NCI-H2081 (cell line): ENCODE measurements at regions not wholly inside any gene's neighbourhood (a gene's known extent, or its start where the extent isn't known, plus 50 kb on each side); places are given as distances from the start of the nearest gene placed in this dataset.
A peak's percentile ranks its signal among the peaks of the same experiment; 100 is the strongest.

Source experiments
- DNase-seq, 2 experiments: peaks; one replicate each; lab custom pipeline; 2025; lab: John Stamatoyannopoulos, UW

- no peak for DNase-seq
These were observed 142.0 kb downstream of the PTPN20 start for GRCh38 chr10:47053081-47053798.

- no peak for DNase-seq
These were observed 143.7 kb downstream of the PTPN20 start for GRCh38 chr10:47054974-47055373.

DNA sequence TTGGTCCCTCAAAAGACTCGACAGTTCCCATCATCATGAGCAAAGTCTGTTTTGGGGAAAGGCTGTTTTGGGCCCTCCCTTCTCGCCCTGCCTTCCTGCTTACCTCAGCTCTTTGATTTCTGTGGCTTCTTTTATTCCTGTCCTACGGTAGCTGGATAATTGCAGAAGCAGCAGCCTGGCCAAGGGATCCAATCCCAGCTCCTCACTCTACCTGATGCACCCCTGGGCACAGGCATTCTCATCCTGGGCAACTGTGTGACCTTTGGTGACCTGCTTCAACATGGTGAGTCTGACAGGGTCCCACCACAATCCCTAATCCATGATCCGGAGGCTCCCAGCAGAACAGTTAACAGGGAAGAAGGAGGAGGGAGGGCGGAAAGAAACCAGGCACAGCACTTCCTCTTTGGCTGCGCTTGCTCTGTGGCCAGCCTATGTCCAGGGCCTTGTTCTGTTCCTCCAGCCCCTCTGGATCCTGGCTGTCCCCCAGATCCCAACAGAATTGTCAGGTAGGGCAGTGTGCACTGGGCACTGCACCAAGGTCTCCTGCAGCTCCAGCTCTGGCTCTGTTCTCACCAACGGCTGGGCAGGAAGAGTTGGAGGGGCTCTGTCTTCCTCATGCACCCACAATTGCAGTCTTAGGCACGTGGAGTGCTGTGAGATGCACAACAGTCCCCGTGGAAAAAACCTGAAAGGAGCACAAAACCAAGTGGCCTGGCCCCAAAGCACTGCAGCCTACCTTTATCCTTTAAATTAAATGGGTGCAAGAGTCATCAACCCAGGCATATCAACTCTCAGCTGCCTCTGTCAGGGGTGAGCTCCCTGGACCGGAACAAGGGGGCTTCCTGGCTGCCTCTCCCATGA is 144.4 kb downstream of the PTPN20 start:
- DNase-seq: no peak

GRCh38 chr10:47056247-47056510 is 145.0 kb downstream of the PTPN20 start:
- DNase-seq: no peak

GRCh38 chr10:47057471-47057870 is 146.2 kb downstream of the PTPN20 start:
- DNase-seq: no peak

- no peak for DNase-seq
These were observed 146.9 kb downstream of the PTPN20 start for GRCh38 chr10:47058032-47058702.

DNA sequence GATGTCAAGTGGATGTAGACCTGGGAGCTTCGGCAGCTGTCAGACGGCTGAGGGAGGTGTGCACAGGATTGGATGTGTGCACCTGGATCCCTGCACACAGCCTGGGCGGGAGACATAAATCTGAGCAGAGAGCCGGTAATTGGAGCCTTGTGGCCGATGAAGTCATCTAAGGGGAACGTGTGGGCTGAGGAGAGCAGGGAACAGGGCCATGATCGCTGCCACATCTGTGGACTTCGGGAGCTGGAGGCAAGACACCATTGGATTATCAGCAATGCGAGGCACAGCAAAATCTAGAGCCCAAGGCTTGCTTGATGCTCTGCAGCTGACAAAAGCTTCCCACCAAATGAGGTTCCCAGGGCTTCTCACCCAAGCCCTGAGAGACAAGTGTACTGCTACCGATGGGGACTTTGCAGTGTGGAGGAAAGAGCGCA is 147.7 kb downstream of the PTPN20 start:
- no peak for DNase-seq

DNA sequence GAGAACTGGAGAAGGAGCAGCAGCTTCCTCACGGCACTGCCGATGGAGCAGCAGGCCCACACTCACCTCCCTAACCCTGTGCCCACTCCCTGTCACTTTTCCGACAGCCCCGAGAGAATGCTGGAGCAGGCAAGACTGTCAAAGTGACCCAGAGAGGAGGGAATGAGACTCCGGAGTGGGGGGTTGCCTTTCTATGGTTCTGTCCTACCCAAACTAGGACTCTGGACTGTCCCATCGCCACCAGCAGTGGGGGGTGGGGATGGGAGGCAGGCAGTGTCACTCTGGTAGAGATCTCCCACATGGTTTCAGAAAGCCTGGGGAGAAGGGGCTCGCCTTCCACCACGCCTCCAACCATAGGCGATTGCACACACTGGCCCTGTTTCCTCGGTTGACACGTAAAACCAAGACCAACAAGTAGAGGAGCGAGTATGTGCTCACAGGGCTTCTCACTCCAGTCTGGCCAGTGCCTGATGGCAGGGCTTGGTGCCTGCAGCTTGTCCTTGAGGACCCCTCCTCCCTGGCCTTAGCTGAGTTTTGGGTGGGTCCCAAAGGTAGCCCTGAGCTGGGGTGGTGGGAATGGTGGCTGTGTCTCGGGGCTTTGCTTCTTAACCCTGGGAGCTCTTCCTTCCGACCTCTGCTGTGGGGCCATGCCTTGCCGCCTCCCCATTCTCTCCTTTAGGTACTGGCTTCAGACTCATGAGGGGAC is 148.5 kb downstream of the PTPN20 start:
- DNase-seq: no peak

DNA sequence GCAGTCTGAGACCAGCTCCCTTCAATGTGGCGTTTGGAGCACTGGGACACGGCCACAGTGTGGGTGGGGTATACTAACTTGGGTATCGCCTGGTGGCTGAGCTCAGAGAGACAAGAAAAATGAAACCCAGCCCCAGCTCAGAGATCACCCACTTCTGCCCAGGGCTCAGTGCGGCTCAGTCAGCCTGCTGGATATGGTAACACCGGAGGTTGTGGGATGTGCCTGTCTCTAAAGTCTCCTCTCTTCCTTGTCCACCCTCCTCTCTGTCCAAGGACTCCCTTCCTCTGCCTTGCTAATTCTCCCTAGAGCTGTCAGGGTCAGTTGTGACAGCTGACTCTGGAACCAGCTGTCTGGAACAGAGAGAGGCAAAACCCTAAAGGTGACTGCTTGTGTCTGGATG is 149.1 kb downstream of the PTPN20 start:
- no peak for DNase-seq

DNA sequence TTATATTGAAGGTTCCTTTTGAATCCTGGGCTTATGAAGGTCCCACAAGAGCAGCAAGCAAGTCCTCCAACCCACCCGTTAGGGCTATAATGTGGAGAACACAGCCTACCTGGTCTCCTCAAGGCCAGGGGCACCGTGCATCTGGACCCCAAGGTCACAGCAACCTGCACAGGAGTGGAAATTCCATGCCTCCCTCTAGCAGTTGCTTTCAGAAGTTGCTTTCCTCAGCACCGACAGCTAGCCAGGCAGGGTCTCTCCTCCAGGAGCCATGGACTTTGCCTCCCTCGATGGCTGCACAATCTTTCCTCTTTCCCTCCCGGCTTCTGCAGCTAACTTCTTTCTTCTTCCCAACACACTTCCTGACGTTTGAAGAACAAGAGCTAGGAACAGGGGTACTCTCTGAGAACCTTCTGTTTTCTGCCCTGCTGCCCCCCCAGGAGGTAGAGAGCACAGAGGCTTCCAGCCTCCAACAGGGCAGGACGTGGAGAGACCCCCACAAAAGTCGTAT is 149.8 kb downstream of the PTPN20 start:
- DNase-seq: no peak

DNA sequence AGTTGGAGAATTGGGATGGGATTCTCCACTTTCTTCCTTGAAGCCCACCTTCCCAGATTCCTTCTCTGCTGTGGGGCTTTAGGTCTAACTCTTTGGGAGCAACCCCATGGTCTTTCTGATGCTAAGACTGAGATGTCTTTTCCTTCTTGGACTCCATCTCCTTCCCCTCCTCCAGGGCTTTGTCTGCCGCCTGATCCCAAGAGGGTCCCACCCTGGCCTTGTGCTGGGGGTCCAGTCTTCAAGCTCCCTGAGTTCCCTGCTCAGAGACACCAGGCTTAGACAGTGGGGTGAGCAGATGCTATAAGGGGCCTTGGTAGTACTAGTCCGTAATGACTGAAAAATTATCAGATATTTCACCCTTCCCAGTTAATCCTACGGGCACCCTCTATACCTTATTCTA is 150.5 kb downstream of the PTPN20 start:
- DNase-seq: no peak

GRCh38 chr10:47062441-47063200 is 151.4 kb downstream of the PTPN20 start:
- DNase-seq: no peak

DNA sequence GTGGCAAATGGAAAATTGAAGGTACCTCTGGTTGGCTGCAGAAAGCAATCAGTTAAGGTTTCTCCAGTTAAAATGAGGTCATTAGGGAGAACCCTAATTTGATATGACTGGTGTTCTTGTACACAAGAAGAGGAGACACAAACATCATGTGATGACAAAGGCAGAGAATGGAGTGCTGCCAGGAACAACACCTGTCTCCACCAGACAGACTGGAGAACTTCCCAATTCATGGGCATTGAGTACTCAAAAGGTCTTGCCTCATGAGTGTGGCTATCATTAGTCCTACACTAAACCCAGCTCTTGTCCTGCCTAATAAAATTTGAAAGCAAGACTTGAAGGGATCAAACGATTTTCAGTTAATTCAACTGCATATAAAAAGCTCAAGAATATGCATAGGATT is 152.6 kb downstream of the PTPN20 start:
- peak in 1 of 2 experiments; percentile 2 for DNase-seq

- no peak for DNase-seq
These were observed 154.7 kb downstream of the PTPN20 start for GRCh38 chr10:47065903-47066302.

GRCh38 chr10:47067949-47068940 is 157.0 kb downstream of the PTPN20 start:
- DNase-seq: no peak

DNA sequence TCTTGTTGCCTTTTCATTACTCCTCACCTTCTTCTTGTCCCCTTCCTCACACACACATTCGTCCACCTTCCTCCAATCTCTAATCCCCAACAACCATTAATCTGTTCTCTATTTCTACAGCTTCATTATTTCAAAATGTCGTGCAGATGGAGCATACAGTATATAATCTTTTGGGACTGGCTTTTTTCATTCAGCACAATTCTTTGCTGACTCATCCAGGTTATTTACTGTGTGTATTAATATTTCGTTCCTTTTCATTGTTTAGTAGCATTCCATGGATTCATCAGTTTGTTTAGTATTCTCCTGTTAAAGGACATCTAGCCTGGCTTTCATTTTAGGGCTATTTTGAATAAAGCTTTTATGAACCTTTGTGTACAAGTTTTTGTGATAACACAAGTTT is 159.3 kb downstream of the PTPN20 start:
- no peak for DNase-seq

- no peak for DNase-seq
These were observed 160.7 kb downstream of the PTPN20 start for GRCh38 chr10:47071891-47072290.

- no peak for DNase-seq
These were observed 162.7 kb downstream of the PTPN20 start for GRCh38 chr10:47073967-47074366.

DNA sequence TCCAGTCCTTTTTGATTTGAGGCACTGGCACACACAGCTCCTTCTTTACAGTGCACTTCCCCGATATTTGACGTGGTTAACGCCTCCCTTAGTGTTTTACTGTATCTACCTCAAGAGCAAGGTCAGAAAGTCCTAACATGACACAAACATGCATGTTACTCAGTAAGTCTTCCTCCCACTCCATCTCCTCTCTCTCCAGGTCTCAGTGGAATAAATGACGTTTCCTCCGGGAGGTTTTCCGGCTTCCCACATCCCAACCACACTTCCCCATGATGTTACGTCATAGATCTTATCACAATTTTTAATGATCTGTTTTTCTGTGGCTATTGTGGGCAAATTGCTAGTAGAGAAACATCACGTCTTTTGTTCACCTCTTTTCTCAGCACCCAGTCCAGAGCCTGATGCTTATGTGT is 165.7 kb downstream of the PTPN20 start:
- no peak for DNase-seq

GRCh38 chr10:47077386-47077785 is 166.2 kb downstream of the PTPN20 start:
- no peak for DNase-seq
